PC-9 (cell line): ENCODE measurements at regions not wholly inside any gene's neighbourhood (a gene's known extent, or its start where the extent isn't known, plus 50 kb on each side); places are given as distances from the start of the nearest gene placed in this dataset.
"Not testable (repeated sequence)": the region's sequence is repeated elsewhere in the genome, so short reads cannot be mapped to it uniquely, and the experiment has no call there.

Experiments
- BruUV-seq: library from RNA; stranded (reverse); fragments of 400-500 nt; replicated peaks from 2 replicates; lab custom pipeline; 2021; lab: Mats Ljungman, UMichigan
- CTCF ChIA-PET: fragments of 300-600 bp; sonication (Branson Sonifier 250); formaldehyde crosslinking; loops from one replicate; lab custom pipeline; 2022; ENCODE audit warnings: antibody characterized with exemption; lab: Charles Lee
- POLR2A ChIA-PET: fragments of 300-600 bp; sonication (Branson Sonifier 250); formaldehyde crosslinking; loops from one replicate; lab custom pipeline; 2022; ENCODE audit warnings: antibody characterized with exemption; ENCODE audit not compliant: unreplicated experiment; lab: Charles Lee
- DNase-seq, 2 experiments: peaks; one replicate each; pipeline versions ENCODE4 v3.0.0 to v3.0.0-alpha.2; 2015 to 2022; ENCODE audit warnings: mixed read lengths in 1 of 2
- H2AFZ ChIP-seq: fragments of 200-600 bp; sonication (generic); 2 replicates; pipeline ENCODE4 v1.8.1; 2017; ENCODE audit warnings: antibody characterized with exemption
- H3F3A ChIP-seq: fragments of 200-600 bp; sonication (generic); 2 replicates; pipeline ENCODE4 v1.8.1; 2017; ENCODE audit warnings: antibody characterized with exemption, mild to moderate bottlenecking, low read depth; ENCODE audit not compliant: insufficient read depth
- H3K27ac ChIP-seq: fragments of 200-600 bp; sonication (generic); 2 replicates; pipeline ENCODE4 v1.6.1; 2016; ENCODE audit warnings: mixed run types
- H3K27me3 ChIP-seq: fragments of 200-600 bp; sonication (generic); 2 replicates; pipeline ENCODE4 v1.6.1; 2016; ENCODE audit warnings: low read depth, mixed run types; ENCODE audit not compliant: insufficient read depth
- H3K36me3 ChIP-seq: fragments of 200-600 bp; sonication (generic); 2 replicates; pipeline ENCODE4 v1.6.1; 2016; ENCODE audit warnings: low read depth, mixed run types
- H3K4me1 ChIP-seq: fragments of 200-600 bp; sonication (generic); replicated peaks from 2 replicates; pipeline ENCODE4 v1.6.1; 2016; ENCODE audit warnings: mixed run types; ENCODE audit not compliant: insufficient read depth
- H3K4me2 ChIP-seq: fragments of 200-600 bp; sonication (generic); 2 replicates; pipeline ENCODE4 v1.6.1; 2017; ENCODE audit warnings: mixed run types
- H3K4me3 ChIP-seq: fragments of 200-600 bp; sonication (generic); 2 replicates; pipeline ENCODE4 v1.6.1; 2016; ENCODE audit warnings: mixed run types
- H3K79me2 ChIP-seq: fragments of 200-600 bp; sonication (generic); 2 replicates; pipeline ENCODE4 v1.6.1; 2017; ENCODE audit warnings: low read depth, mixed run types
- H3K9me2 ChIP-seq: fragments of 200-600 bp; sonication (generic); 2 replicates; pipeline ENCODE4 v1.8.1; 2017; ENCODE audit warnings: mild to moderate bottlenecking; ENCODE audit not compliant: insufficient read depth
- H3K9me3 ChIP-seq: fragments of 200-600 bp; sonication (generic); 2 replicates; pipeline ENCODE4 v1.8.1; 2016; ENCODE audit warnings: low read depth; ENCODE audit not compliant: insufficient read depth
- H4K20me1 ChIP-seq: fragments of 200-600 bp; sonication (generic); 2 replicates; pipeline ENCODE4 v1.8.1; 2017; ENCODE audit not compliant: insufficient read depth
- CTCF ChIP-seq: fragments of 200-600 bp; sonication (generic); conservative IDR thresholded peaks from 2 replicates; pipeline ENCODE4 v1.6.1; 2017; ENCODE audit warnings: mixed run types, antibody characterized with exemption, mild to moderate bottlenecking, moderate library complexity
- EZH2 ChIP-seq: fragments of 200-600 bp; sonication (generic); IDR thresholded peaks from 2 replicates; pipeline ENCODE4 v1.8.0; 2017; ENCODE audit warnings: antibody characterized with exemption, low read depth
- intact Hi-C: fragments of 100-400 bp; cut with micrococcal nuclease; formaldehyde crosslinking; loops from one replicate; pipeline ENCODE4 v1.10.0; 2022; ENCODE audit not compliant: unreplicated experiment

- H3K79me2 ChIP-seq, POLR2A ChIA-PET, H3K9me3 ChIP-seq, DNase-seq, H3K9me2 ChIP-seq, H3K4me1 ChIP-seq, BruUV-seq, H3K4me3 ChIP-seq, H3K4me2 ChIP-seq, CTCF ChIA-PET, H3K27ac ChIP-seq, H2AFZ ChIP-seq, H3K36me3 ChIP-seq, H3K27me3 ChIP-seq, H3F3A ChIP-seq, H4K20me1 ChIP-seq, intact Hi-C loops: not testable (repeated sequence)
Measured at GRCh38 chr14:37784827-37785223, 189.4 kb downstream of the TTC6 start.

- DNase-seq, H3K4me1 ChIP-seq, H3K4me3 ChIP-seq, POLR2A ChIA-PET, H3K36me3 ChIP-seq, H3K4me2 ChIP-seq, H4K20me1 ChIP-seq, H2AFZ ChIP-seq, H3K27me3 ChIP-seq, H3K9me2 ChIP-seq, H3K9me3 ChIP-seq, H3F3A ChIP-seq, H3K79me2 ChIP-seq, CTCF ChIA-PET, H3K27ac ChIP-seq, BruUV-seq, intact Hi-C loops: not testable (repeated sequence)
Measured at GRCh38 chr14:37785298-37785697, 189.9 kb downstream of the TTC6 start.

DNA sequence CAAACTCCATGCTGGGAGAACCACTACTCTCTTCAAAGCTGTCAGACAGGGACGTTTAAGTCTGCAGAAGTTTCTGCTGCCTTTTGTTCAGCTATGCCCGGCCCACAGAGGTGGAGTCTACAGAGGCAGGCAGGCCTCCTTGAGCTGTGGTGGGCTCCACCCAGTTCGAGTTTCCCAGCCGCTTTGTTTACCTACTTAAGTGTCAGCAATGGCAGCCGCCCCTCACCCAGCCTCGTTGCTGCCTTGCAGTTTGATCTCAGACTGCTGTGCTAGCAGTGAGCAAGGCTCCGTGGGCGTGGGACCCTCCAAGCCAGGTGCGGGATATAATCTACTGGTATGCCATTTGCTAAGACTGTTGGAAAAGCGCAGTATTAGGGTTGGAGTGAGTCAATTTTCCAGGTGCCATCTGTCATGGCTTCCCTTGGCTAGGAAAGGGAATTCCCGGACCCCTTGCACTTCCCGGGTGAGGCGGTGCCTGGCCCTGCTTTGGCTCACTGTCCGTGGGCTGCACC lies 190.7 kb downstream of the TTC6 start:
- H3F3A ChIP-seq, H3K9me3 ChIP-seq, H4K20me1 ChIP-seq, H2AFZ ChIP-seq, BruUV-seq, intact Hi-C loops, H3K4me1 ChIP-seq, H3K9me2 ChIP-seq, CTCF ChIA-PET, H3K36me3 ChIP-seq, DNase-seq, H3K4me3 ChIP-seq, H3K27ac ChIP-seq, H3K79me2 ChIP-seq, POLR2A ChIA-PET, H3K27me3 ChIP-seq, H3K4me2 ChIP-seq: not testable (repeated sequence)

DNA sequence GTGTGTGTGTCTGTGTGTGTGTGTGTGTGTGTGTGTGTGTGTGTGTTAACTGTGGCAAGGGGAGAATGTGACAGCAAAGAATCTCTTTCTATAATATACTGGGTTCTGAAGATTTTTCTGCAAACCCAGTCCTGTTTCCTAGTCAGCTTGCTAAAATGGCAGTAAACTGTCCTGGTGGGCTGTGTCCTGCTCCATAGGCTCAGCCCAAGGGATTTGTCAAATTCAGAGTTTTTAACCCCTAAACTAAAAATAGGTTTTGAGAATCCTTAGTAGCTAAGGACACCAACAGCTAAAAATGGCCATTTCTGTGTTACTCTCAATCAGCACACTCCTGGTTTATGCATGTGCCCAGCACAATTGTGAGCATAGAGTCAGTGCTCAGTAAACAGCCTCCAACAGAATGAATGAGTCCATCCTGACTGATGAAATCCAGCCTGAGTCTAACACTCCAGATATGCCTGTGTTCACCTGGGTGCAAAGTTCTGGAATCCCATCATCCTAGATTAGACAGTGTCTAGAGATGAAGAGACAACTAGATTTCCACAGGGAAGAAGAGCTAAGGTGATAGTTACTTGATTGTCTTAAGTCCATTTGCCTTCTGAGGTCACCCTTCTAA lies 192.6 kb downstream of the TTC6 start:
- TF ChIP-seq EZH2 (no peak), CTCF (no peak)
- H3K4me1 ChIP-seq: no peaks in the 10 kb centered on the region
- H3K36me3 ChIP-seq: no peaks in the 10 kb centered on the region
- no peaks in the 10 kb centered on the region for H3F3A ChIP-seq
- intact Hi-C loops: no loop called here
- H4K20me1 ChIP-seq: no peaks in the 10 kb centered on the region
- H3K9me3 ChIP-seq: no peaks in the 10 kb centered on the region
- no peak for DNase-seq
- CTCF ChIA-PET: no interaction called here
- POLR2A ChIA-PET: interaction anchor here (0.6 kb wide), 1 partner anchor 1098 kb away, joined by 5 read pairs; no protein-coding TSS in a partner anchor
- H3K27me3 ChIP-seq: no peaks in the 10 kb centered on the region
- no peak overlapping the region for H3K4me2 ChIP-seq
- H3K27ac ChIP-seq: no peak overlapping the region
- no peak overlapping the region for H3K4me3 ChIP-seq
- H3K79me2 ChIP-seq: no peaks in the 10 kb centered on the region
- no peak overlapping the region for H2AFZ ChIP-seq
- BruUV-seq: no TSS peak
- H3K9me2 ChIP-seq: no peaks in the 10 kb centered on the region
